Natural killer cell (primary cell): ENCODE measurements at regions not wholly inside any gene's neighbourhood (a gene's known extent, or its start where the extent isn't known, plus 50 kb on each side); places are given as distances from the start of the nearest gene placed in this dataset.

Experiments
- ATAC-seq, 3 donors: fragments of 150-1000 bp in 2 of 3; fragments of 200-7000 bp in 1 of 3; cut with Tn5 transposase; 1 replicate in 1 of 3; 2 replicates in 2 of 3; pipeline ENCODE4 v1.10.0; 2021; ENCODE audit warnings: mild to moderate bottlenecking in 2 of 3, moderate library complexity in 2 of 3
- DNase-seq, 2 donors: peaks; one replicate each; pipeline versions ENCODE4 v3.0.0 to v3.0.0-alpha.2; 2013 to 2021; ENCODE audit warnings: mixed read lengths in 1 of 2
- H3K27ac ChIP-seq: one replicate; pipeline ENCODE4 v1.5.1; 2013; ENCODE audit warnings: mild to moderate bottlenecking, low read length
- H3K27me3 ChIP-seq: one replicate; pipeline ENCODE4 v1.6.1; 2013; ENCODE audit warnings: low read length; ENCODE audit not compliant: control insufficient read depth, insufficient read depth
- H3K36me3 ChIP-seq: one replicate; pipeline ENCODE4 v1.6.1; 2013; ENCODE audit warnings: low read length; ENCODE audit not compliant: control insufficient read depth, insufficient read depth
- H3K4me1 ChIP-seq: one replicate; pipeline ENCODE4 v1.6.1; 2013; ENCODE audit warnings: low read length; ENCODE audit not compliant: control insufficient read depth, insufficient read depth
- H3K4me3 ChIP-seq: one replicate; pipeline ENCODE4 v1.5.1; 2013; ENCODE audit warnings: low read length
- H3K9me3 ChIP-seq: one replicate; pipeline ENCODE4 v1.6.1; 2013; ENCODE audit warnings: low read length; ENCODE audit not compliant: control insufficient read depth, insufficient read depth
- H3K27ac Mint-ChIP-seq, 2 donors: one replicate each; pipeline ENCODE4 v1.8.0; 2022; ENCODE audit warnings: mild to moderate bottlenecking in 2 of 2, mixed read lengths in 2 of 2, moderate library complexity in 1 of 2
- H3K27me3 Mint-ChIP-seq, 2 donors: one replicate each; pipeline ENCODE4 v1.8.0; 2022; ENCODE audit warnings: low read depth in 2 of 2, mixed read lengths in 2 of 2
- H3K36me3 Mint-ChIP-seq: one replicate; pipeline ENCODE4 v1.8.0; 2022; ENCODE audit warnings: mixed read lengths
- H3K4me1 Mint-ChIP-seq, 2 donors: one replicate each; pipeline ENCODE4 v1.8.0; 2022; ENCODE audit warnings: mixed read lengths in 2 of 2
- H3K4me3 Mint-ChIP-seq: one replicate; pipeline ENCODE4 v1.8.0; 2022; ENCODE audit warnings: mild to moderate bottlenecking, moderate library complexity, mixed read lengths
- H3K9me3 Mint-ChIP-seq, 2 donors: one replicate each; pipeline ENCODE4 v1.8.0; 2022; ENCODE audit warnings: mixed read lengths in 2 of 2
- WGBS: methylation state at CpG from one replicate; pipeline ENCODE4 v1.1.7; 2013; ENCODE audit warnings: missing lambda C conversion rate; ENCODE audit not compliant: insufficient coverage; 5-methylcytosine and 5-hydroxymethylcytosine counted together
- intact Hi-C: fragments of 100-400 bp; cut with micrococcal nuclease; formaldehyde crosslinking; loops from one replicate; pipeline ENCODE4 v1.14.2; 2022
- TF ChIP-seq, protein P1 (sequence below): fragments of 200-600 bp; IDR thresholded peaks from one replicate; pipeline ENCODE4 v1.8.0; 2022; ENCODE audit warnings: antibody characterized with exemption

DNA sequence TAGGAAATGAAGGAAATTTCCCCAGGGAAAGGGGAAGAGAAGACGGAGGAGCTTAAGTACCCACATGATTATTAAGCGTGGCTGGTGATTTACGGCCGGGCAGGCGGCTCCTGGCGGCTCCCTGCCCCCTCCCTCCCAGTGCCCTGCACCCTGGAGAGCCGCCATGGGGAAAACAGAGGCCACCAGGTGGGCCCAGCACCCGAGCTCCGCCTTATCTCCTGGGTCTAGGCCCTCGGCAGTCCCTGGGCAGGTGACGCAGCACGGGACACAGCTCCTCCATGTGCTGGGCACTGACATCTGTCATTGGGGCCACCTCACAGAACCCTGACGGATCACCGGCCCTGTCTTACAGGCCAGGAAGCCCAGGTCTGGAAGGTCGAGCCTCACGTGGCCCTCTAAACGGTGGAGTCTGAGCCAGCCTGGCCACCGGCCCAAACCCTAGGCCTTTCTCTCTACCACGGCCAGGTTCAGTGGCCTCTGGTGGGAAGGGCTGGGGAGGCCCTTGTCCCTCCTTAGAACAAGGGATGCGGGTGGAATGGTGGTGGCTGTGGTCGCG lies 60.2 kb upstream of the PPARA start:
- H3K27me3 Mint-ChIP-seq, result no peaks in the 10 kb centered on the region
- H3K4me3 Mint-ChIP-seq, result no peak overlapping the region
- intact Hi-C loops, result no loop called here
- H3K36me3 ChIP-seq, result no peaks in the 10 kb centered on the region
- ATAC-seq (no peak), DNase-seq (no peak)
- H3K4me3 ChIP-seq, result no peak overlapping the region
- no peak overlapping the region for H3K27ac ChIP-seq
- H3K9me3 Mint-ChIP-seq, result no peaks in the 10 kb centered on the region
- no peaks in the 10 kb centered on the region for H3K36me3 Mint-ChIP-seq
- H3K4me1 Mint-ChIP-seq, result peaks cover 0 to 14% of the 10 kb centered on the region in 2 donors
- no peaks in the 10 kb centered on the region for H3K4me1 ChIP-seq
- WGBS, result 94% methylated on average over 22 of the region's 22 CpGs
- TF ChIP-seq, protein P1, sequence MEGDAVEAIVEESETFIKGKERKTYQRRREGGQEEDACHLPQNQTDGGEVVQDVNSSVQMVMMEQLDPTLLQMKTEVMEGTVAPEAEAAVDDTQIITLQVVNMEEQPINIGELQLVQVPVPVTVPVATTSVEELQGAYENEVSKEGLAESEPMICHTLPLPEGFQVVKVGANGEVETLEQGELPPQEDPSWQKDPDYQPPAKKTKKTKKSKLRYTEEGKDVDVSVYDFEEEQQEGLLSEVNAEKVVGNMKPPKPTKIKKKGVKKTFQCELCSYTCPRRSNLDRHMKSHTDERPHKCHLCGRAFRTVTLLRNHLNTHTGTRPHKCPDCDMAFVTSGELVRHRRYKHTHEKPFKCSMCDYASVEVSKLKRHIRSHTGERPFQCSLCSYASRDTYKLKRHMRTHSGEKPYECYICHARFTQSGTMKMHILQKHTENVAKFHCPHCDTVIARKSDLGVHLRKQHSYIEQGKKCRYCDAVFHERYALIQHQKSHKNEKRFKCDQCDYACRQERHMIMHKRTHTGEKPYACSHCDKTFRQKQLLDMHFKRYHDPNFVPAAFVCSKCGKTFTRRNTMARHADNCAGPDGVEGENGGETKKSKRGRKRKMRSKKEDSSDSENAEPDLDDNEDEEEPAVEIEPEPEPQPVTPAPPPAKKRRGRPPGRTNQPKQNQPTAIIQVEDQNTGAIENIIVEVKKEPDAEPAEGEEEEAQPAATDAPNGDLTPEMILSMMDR, result no peak
- no peak overlapping the region for H3K27ac Mint-ChIP-seq
- H3K27me3 ChIP-seq, result no peaks in the 10 kb centered on the region
- no peaks in the 10 kb centered on the region for H3K9me3 ChIP-seq

GRCh38 chr22:46090631-46091201 lies 59.6 kb upstream of the PPARA start:
- H3K9me3 Mint-ChIP-seq, result no peaks in the 10 kb centered on the region
- H3K36me3 ChIP-seq, result no peaks in the 10 kb centered on the region
- DNase-seq, result no peak
- no peak overlapping the region for H3K4me3 ChIP-seq
- no peaks in the 10 kb centered on the region for H3K27me3 ChIP-seq
- peak overlapping the region in 1 of 2 donors; percentile 44 for H3K27ac Mint-ChIP-seq
- no peak overlapping the region for H3K27ac ChIP-seq
- intact Hi-C loops, result no loop called here
- ATAC-seq, result no peak
- no peaks in the 10 kb centered on the region for H3K27me3 Mint-ChIP-seq
- 91% methylated on average over 10 of the region's 10 CpGs for WGBS
- TF ChIP-seq, protein P1, result no peak
- H3K4me3 Mint-ChIP-seq, result no peak overlapping the region
- H3K9me3 ChIP-seq, result no peaks in the 10 kb centered on the region
- peaks cover 0 to 14% of the 10 kb centered on the region in 2 donors for H3K4me1 Mint-ChIP-seq
- H3K4me1 ChIP-seq, result no peaks in the 10 kb centered on the region
- no peaks in the 10 kb centered on the region for H3K36me3 Mint-ChIP-seq

GRCh38 chr22:46091277-46091977 lies 58.9 kb upstream of the PPARA start:
- H3K4me1 Mint-ChIP-seq, result peaks cover 0 to 14% of the 10 kb centered on the region in 2 donors
- Histone ChIP-seq H3K36me3 (no peaks in the 10 kb centered on the region), H3K27me3 (no peaks in the 10 kb centered on the region), H3K4me3 (no peak overlapping the region), H3K9me3 (no peaks in the 10 kb centered on the region), H3K27ac (no peak overlapping the region), H3K4me1 (no peaks in the 10 kb centered on the region)
- DNase-seq (no peak), ATAC-seq (no peak)
- TF ChIP-seq, protein P1, result no peak
- H3K9me3 Mint-ChIP-seq, result no peaks in the 10 kb centered on the region
- WGBS, result 88% methylated on average over 18 of the region's 19 CpGs
- H3K4me3 Mint-ChIP-seq, result no peak overlapping the region
- peak overlapping the region in 1 of 2 donors; percentile 44 for H3K27ac Mint-ChIP-seq
- no peaks in the 10 kb centered on the region for H3K36me3 Mint-ChIP-seq
- no peaks in the 10 kb centered on the region for H3K27me3 Mint-ChIP-seq
- intact Hi-C loops, result no loop called here
